ENCODE measurements at regions not wholly inside any gene's neighbourhood (a gene's known extent, or its start where the extent isn't known, plus 50 kb on each side); places are given as distances from the start of the nearest gene placed in this dataset.

DNA sequence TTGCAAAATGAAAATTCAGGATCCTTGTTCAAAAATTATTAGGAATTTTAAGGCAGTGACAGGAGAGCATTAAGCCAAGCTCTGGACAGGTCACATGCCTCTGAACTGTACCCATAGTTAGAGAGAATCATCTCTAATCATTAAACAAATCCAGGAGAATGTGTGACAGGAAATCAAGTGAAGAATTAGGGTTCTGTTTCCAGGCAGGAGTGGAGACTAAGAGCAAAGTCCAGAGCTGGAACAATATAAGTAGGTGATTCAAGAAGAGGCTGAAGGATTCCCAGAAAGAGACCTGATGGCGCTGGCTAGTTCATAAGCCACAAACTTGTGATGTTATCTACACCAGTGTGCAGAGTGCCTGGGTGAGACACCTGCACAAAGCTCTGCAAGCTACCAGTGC lies 104.6 kb upstream of the PRKG2 start:
- Mint-ChIP-seq H3K4me3 (no peak overlapping the region), H3K4me1 (no peaks in the 10 kb centered on the region), H3K27me3 (ENCODE audit: low read depth in 2 of 2) (no peaks in the 10 kb centered on the region), H3K36me3 (no peaks in the 10 kb centered on the region), H3K27ac (no peak overlapping the region), H3K9me3 (peaks cover 0 to 3% of the 10 kb centered on the region in 2 donors)
- Histone ChIP-seq H3K4me3 (ENCODE audit: low read length) (no peak overlapping the region), H3K4me1 (ENCODE audit: control insufficient read depth, insufficient read depth, low read length) (no peaks in the 10 kb centered on the region), H3K27me3 (ENCODE audit: control insufficient read depth, insufficient read depth, low read length) (no peaks in the 10 kb centered on the region), H3K9me3 (ENCODE audit: control insufficient read depth, insufficient read depth, low read length) (peaks cover 3% of the 10 kb centered on the region), H3K36me3 (ENCODE audit: control insufficient read depth, insufficient read depth, low read length) (no peaks in the 10 kb centered on the region), H3K27ac (ENCODE audit: low read length) (no peak overlapping the region)
- TF ChIP-seq CTCF (IDR thresholded peaks at IDR 0.05): no peak
- ATAC-seq: no peak
- 59% methylated on average over 1 of the region's 1 CpG for WGBS (ENCODE audit: insufficient coverage)
- DNase-seq: no peak
- intact Hi-C loops (cut with micrococcal nuclease): no loop called here

DNA sequence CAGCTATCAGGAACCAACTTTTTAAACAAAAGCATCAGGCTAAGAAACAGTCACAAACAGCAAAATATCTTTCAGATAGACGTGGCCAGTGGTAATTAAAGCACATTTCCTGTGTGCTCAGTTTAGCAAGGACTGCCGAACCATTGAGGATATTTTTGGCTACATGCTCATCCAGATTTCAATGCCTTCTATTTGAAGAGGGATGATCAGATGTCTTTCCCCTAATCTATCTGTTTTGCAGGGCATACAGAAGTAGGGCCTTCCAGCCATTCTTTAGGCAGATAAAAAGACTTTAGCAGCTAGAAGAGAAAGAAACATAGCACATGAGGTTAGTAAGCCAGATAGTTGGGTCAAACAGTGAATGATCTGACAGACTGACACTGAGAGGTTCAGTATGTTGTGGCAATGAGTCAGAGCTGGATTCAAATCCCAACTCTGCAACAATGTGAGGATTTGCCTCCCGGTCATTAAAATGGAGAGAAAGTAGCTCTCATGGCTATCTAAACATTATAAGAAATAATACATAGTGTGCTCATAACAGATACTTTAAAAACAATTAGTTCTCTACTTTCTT lies 100.0 kb upstream of the PRKG2 start:
- Histone ChIP-seq H3K36me3 (ENCODE audit: control insufficient read depth, insufficient read depth, low read length) (no peaks in the 10 kb centered on the region), H3K4me3 (ENCODE audit: low read length) (no peak overlapping the region), H3K27ac (ENCODE audit: low read length) (no peak overlapping the region), H3K9me3 (ENCODE audit: control insufficient read depth, insufficient read depth, low read length) (no peaks in the 10 kb centered on the region), H3K4me1 (ENCODE audit: control insufficient read depth, insufficient read depth, low read length) (no peaks in the 10 kb centered on the region), H3K27me3 (ENCODE audit: control insufficient read depth, insufficient read depth, low read length) (no peaks in the 10 kb centered on the region)
- Mint-ChIP-seq H3K9me3 (peaks cover 0 to 3% of the 10 kb centered on the region in 2 donors), H3K27me3 (ENCODE audit: low read depth in 2 of 2) (no peaks in the 10 kb centered on the region), H3K4me3 (no peak overlapping the region), H3K27ac (no peak overlapping the region), H3K36me3 (no peaks in the 10 kb centered on the region), H3K4me1 (no peaks in the 10 kb centered on the region)
- intact Hi-C loops (cut with micrococcal nuclease): no loop called here
- 28% methylated on average over 2 of the region's 3 CpGs for WGBS (ENCODE audit: insufficient coverage)
- ATAC-seq (no peak), DNase-seq (no peak)
- TF ChIP-seq CTCF (IDR thresholded peaks at IDR 0.05): no peak

GRCh38 chr4:81314196-81314896 lies 99.3 kb upstream of the PRKG2 start:
- TF ChIP-seq CTCF (IDR thresholded peaks at IDR 0.05): no peak
- no peak overlapping the region for H3K27ac ChIP-seq (ENCODE audit: low read length)
- DNase-seq (no peak), ATAC-seq (no peak)
- H3K4me1 ChIP-seq (ENCODE audit: control insufficient read depth, insufficient read depth, low read length): no peaks in the 10 kb centered on the region
- H3K27me3 ChIP-seq (ENCODE audit: control insufficient read depth, insufficient read depth, low read length): no peaks in the 10 kb centered on the region
- no peak overlapping the region for H3K27ac Mint-ChIP-seq
- H3K27me3 Mint-ChIP-seq (ENCODE audit: low read depth in 2 of 2): no peaks in the 10 kb centered on the region
- intact Hi-C loops (cut with micrococcal nuclease): no loop called here
- no peak overlapping the region for H3K4me3 Mint-ChIP-seq
- no peaks in the 10 kb centered on the region for H3K36me3 ChIP-seq (ENCODE audit: control insufficient read depth, insufficient read depth, low read length)
- WGBS (ENCODE audit: insufficient coverage): 36% methylated on average over 5 of the region's 6 CpGs
- H3K36me3 Mint-ChIP-seq: no peaks in the 10 kb centered on the region
- H3K4me1 Mint-ChIP-seq: no peaks in the 10 kb centered on the region
- no peaks in the 10 kb centered on the region for H3K9me3 ChIP-seq (ENCODE audit: control insufficient read depth, insufficient read depth, low read length)
- H3K9me3 Mint-ChIP-seq: peaks cover 0 to 3% of the 10 kb centered on the region in 2 donors
- no peak overlapping the region for H3K4me3 ChIP-seq (ENCODE audit: low read length)

GRCh38 chr4:81307991-81308390 lies 93.0 kb upstream of the PRKG2 start:
- TF ChIP-seq CTCF (IDR thresholded peaks at IDR 0.05): no peak
- Mint-ChIP-seq H3K9me3 (peaks cover 0 to 2% of the 10 kb centered on the region in 2 donors), H3K4me3 (no peak overlapping the region), H3K4me1 (no peaks in the 10 kb centered on the region), H3K36me3 (no peaks in the 10 kb centered on the region), H3K27ac (no peak overlapping the region), H3K27me3 (ENCODE audit: low read depth in 2 of 2) (no peaks in the 10 kb centered on the region)
- no peak for ATAC-seq
- intact Hi-C loops (cut with micrococcal nuclease): no loop called here
- Histone ChIP-seq H3K4me1 (ENCODE audit: control insufficient read depth, insufficient read depth, low read length) (no peaks in the 10 kb centered on the region), H3K27ac (ENCODE audit: low read length) (no peak overlapping the region), H3K36me3 (ENCODE audit: control insufficient read depth, insufficient read depth, low read length) (no peaks in the 10 kb centered on the region), H3K27me3 (ENCODE audit: control insufficient read depth, insufficient read depth, low read length) (no peaks in the 10 kb centered on the region), H3K9me3 (ENCODE audit: control insufficient read depth, insufficient read depth, low read length) (no peaks in the 10 kb centered on the region), H3K4me3 (ENCODE audit: low read length) (no peak overlapping the region)
- no peak for DNase-seq
- WGBS (ENCODE audit: insufficient coverage): 80% methylated on average over 2 of the region's 2 CpGs

All from natural killer cell (primary cell).